CMK (cell line): ENCODE measurements at regions not wholly inside any gene's neighbourhood (a gene's known extent, or its start where the extent isn't known, plus 50 kb on each side); places are given as distances from the start of the nearest gene placed in this dataset.
"Not testable (repeated sequence)": the region's sequence is repeated elsewhere in the genome, so short reads cannot be mapped to it uniquely, and the experiment has no call there.

Experiments used
- DNase-seq: peaks from one replicate; pipeline ENCODE4 v3.0.0-alpha.2; 2010; ENCODE audit warnings: low read depth

- no peak for DNase-seq
These were observed 129.9 kb upstream of the TFPI start for GRCh38 chr2:187684174-187684573.

GRCh38 chr2:187686416-187687024 is 132.3 kb upstream of the TFPI start:
- DNase-seq, result no peak

- DNase-seq, result no peak
These were observed 133.3 kb upstream of the TFPI start for GRCh38 chr2:187687585-187687984.

- DNase-seq, result no peak
These were observed 135.1 kb upstream of the TFPI start for GRCh38 chr2:187689372-187689771.

- no peak for DNase-seq
These were observed 139.7 kb upstream of the TFPI start for GRCh38 chr2:187693923-187694322.

GRCh38 chr2:187696644-187697043 is 142.4 kb upstream of the TFPI start:
- DNase-seq, result not testable (repeated sequence)

GRCh38 chr2:187698374-187699110 is 144.3 kb upstream of the TFPI start:
- DNase-seq, result no peak

GRCh38 chr2:187702157-187702556 is 147.9 kb upstream of the TFPI start:
- DNase-seq, result no peak

- DNase-seq, result no peak
These were observed 154.0 kb upstream of the TFPI start for GRCh38 chr2:187708272-187708671.

GRCh38 chr2:187709065-187709464 is 154.8 kb upstream of the TFPI start:
- no peak for DNase-seq

- DNase-seq, result no peak
These were observed 156.7 kb upstream of the TFPI start for GRCh38 chr2:187710791-187711521.

GRCh38 chr2:187715590-187715989 is 161.4 kb upstream of the TFPI start:
- no peak for DNase-seq

- DNase-seq, result no peak
These were observed 162.1 kb upstream of the TFPI start for GRCh38 chr2:187716301-187716700.

GRCh38 chr2:187718092-187718491 is 163.9 kb upstream of the TFPI start:
- DNase-seq, result no peak

- no peak for DNase-seq
These were observed 165.3 kb upstream of the TFPI start for GRCh38 chr2:187719510-187719909.

GRCh38 chr2:187748958-187749357 is 194.7 kb upstream of the TFPI start:
- no peak for DNase-seq

GRCh38 chr2:187749804-187750431 is 195.7 kb upstream of the TFPI start:
- DNase-seq, result no peak

GRCh38 chr2:187768995-187769394 is 214.8 kb upstream of the TFPI start:
- no peak for DNase-seq

GRCh38 chr2:187769437-187769836 is 215.2 kb upstream of the TFPI start:
- no peak for DNase-seq

- DNase-seq, result no peak
These were observed 220.4 kb upstream of the TFPI start for GRCh38 chr2:187774551-187775071.

GRCh38 chr2:187775196-187775595 is 221.0 kb upstream of the TFPI start:
- DNase-seq, result no peak

- DNase-seq, result no peak
These were observed 221.4 kb upstream of the TFPI start for GRCh38 chr2:187775651-187776050.

GRCh38 chr2:187782301-187782700 is 228.1 kb upstream of the TFPI start:
- no peak for DNase-seq
